HG03095 (cell line): ENCODE measurements at regions not wholly inside any gene's neighbourhood (a gene's known extent, or its start where the extent isn't known, plus 50 kb on each side); places are given as distances from the start of the nearest gene placed in this dataset.
"Not testable (repeated sequence)": the region's sequence is repeated elsewhere in the genome, so short reads cannot be mapped to it uniquely, and the experiment has no call there.

ENCODE experiments used
- ATAC-seq: cut with Tn5 transposase; IDR thresholded peaks from one replicate; pipeline ENCODE4 v1.9.1; 2021; ENCODE audit warnings: moderate library complexity; ENCODE audit not compliant: unreplicated experiment

DNA sequence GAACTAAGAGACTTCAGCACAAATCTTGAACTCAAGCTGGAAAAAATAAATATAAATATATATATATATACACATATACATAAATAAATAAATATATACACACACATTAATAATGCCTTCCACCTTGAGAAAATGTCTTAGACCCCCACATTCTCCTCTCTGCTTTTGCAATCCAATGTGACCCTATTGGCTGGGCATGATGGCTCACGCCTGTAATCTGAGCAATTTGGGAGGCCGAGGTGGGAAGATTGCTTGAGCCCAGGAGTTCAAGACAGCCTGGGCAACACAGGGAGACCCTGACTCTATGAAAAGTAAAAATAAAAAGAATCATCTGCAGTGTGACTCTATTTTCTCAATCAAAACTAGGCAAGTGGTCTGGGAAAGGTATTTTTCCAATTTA is 424.1 kb upstream of the NFE2L3 start:
- ATAC-seq: no peak

DNA sequence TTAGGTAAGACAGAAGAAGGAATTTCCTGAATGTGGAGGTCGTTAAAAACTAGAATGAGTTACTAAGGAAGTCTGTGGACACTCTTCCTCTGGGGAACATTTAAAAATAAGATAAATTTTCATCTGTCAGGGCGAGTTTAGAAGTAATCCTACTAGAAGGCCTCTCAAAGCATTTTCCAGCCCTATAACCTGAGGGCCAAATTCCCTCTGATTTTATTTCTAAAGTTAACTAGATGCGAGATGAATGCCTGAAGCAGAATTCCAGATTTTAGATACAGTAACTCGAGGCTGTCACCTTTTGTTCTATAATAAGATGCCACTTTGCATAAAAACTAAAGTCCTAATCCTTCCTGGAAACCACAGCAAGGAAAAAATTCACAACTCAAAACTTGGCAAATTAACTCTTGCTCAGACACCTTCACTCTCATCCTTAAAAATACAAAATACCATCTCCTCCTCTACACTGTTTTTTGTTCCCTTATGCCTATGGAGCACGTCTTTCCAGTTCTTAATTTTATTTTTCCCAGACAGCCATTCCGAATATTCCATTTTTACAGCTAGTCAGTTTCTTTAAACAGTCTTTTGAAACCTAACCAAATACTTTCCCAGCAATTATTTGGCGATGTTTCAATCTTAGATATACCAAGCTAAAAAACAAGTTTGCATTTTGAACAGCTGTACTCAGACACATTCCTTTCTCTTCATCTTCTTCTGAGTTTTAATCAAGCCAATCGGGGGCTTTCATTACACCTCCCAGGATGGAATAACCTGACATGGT is 420.7 kb upstream of the NFE2L3 start:
- ATAC-seq: no peak

DNA sequence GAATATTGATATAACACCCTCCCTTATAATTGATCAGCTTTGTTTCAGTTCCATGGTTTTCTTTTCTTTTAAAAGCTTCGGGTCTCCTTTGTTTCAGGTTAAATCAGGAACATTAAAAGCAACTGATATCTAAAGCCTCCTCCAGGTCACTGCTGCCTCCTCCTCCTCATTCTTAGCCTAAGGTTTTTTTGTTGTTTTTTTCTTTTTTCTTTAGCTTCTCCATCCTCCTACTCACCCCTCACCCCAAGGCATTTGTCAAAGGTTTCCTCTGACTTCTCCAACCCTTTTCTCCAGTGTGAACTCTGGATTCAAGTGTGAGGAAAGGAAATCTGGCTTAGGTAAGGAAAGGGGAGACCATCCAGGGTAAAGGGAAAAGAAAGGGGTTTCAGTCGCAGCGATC is 420.2 kb upstream of the NFE2L3 start:
- no peak for ATAC-seq

DNA sequence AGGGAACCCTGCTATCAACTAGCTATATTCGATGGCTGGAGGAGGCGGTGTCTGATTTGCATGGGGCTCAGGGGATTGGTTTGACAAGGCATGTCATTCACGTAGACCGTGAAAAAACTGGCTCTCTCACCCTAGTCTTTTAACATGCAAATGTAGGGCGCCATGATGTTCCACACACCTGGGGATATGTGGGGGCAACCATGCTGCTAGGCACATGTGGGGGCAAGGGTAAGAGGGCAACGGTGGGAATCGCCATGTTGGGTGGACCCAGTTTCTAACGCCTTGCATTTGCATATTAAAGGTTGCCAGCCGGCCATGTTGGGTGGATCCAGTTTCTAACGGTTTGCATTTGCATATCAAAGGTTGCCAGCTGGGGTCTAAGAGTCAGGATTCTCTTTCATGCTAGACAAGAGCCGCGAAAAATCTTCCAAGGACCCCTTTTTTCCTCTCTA is 419.2 kb upstream of the NFE2L3 start:
- no peak for ATAC-seq

DNA sequence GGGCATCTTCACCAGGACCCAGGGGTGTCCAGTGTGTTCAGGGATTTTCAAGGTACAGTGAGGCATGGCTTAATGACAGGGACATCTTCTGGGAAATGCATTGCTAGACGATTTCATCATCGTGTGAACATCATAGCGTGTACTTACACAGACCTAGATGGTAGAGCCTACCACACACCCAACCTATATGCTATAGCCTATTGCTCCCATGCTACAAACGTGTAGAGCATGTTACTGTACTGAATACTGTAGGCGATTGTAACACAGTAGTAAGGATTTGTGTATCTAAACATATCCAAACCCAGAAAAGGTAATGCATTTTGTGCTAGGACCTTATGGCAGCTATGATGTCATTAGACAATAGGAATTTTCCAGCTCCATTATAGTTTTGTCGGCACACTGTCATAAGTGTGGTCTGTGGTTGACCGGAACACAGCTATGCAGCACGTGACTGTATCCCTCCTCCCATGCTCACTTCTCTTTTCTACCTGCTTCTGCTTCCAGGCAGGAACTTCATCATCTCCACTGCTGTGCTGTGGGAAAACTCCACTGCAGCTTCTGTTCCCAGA is 416.2 kb upstream of the NFE2L3 start:
- ATAC-seq: no peak

DNA sequence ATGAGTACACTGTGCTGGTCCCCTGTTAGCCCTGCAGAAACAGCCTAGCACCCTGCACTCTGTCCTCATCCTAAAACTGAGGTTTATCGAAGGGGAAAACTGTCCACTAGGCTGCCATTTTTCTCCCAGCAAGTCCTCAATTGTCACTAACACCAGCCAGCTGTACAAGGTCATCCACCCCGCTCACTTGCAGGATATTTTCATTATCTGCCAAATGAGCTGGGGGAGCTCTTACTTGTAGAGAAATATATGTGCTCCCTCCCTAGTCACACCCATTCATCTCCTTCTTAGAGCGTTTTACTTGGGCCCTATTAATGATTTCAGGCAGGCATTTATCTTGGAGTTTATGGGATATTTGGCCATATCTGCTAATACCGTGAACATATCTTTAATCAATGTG is 413.5 kb upstream of the NFE2L3 start:
- no peak for ATAC-seq

DNA sequence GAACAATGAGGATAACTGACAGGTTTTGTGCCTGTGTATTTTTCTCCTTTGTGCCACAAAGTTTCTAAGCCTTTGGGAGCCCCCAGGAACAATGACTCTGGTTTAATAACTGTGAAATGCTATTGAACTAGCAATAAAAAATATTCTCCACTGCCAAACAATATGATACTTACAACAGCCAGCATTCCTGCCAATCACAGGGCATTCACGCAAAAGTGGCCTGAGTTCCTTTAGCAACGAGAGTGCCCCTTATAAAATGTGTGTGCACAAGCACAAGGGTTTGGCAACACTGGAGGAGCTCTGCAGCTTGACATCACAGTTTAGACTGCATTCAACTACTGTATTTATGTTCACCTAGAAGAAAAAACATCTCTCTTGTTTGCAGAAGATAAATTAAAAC is 412.9 kb upstream of the NFE2L3 start:
- ATAC-seq: no peak

DNA sequence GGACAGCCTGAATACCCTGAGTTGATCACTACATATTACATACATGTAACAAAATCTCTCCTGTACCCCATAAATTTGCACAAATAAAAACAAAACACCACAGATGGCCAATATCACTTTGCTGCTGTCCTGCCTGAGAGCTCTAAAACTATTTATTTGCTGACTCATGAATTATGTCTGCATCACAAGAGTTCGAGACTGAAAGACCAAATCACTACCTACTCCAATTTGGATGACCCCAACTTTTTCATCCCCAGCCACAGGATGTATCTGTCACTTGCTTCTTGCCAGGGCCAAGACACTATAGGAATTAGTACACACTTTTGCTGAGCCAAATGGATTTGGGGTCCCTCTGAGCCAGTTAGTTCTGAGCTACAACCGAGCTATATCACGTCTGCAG is 409.7 kb upstream of the NFE2L3 start:
- no peak for ATAC-seq

DNA sequence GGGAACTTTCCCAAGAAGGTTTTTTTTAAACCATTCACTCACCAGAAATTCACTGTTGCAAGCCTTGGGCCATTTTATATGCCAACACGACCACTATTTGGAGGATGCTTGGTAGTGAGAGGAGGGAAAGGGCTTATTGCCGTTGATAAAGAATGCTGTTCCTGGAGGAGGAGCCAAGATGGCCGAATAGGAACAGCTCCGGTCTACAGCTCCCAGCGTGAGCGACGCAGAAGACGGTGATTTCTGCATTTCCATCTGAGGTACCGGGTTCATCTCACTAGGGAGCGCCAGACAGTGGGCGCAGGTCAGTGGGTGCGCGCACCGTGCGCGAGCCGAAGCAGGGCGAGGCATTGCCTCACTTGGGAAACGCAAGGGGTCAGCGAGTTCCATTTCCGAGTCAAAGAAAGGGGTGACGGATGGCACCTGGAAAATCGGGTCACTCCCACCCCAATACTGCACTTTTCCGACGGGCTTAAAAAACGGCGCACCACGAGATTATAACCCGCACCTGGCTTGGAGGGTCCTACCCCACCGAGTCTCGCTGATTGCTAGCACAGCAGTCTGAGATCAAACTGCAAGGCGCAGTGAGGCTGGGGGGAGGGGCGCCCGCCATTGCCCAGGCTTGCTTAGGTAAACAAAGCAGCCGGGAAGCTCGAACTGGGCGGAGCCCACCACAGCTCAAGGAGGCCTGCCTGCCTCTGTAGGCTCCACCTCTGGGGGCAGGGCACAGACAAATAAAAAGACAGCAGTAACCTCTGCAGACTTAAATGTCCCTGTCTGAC is 408.1 kb upstream of the NFE2L3 start:
- not testable (repeated sequence) for ATAC-seq

DNA sequence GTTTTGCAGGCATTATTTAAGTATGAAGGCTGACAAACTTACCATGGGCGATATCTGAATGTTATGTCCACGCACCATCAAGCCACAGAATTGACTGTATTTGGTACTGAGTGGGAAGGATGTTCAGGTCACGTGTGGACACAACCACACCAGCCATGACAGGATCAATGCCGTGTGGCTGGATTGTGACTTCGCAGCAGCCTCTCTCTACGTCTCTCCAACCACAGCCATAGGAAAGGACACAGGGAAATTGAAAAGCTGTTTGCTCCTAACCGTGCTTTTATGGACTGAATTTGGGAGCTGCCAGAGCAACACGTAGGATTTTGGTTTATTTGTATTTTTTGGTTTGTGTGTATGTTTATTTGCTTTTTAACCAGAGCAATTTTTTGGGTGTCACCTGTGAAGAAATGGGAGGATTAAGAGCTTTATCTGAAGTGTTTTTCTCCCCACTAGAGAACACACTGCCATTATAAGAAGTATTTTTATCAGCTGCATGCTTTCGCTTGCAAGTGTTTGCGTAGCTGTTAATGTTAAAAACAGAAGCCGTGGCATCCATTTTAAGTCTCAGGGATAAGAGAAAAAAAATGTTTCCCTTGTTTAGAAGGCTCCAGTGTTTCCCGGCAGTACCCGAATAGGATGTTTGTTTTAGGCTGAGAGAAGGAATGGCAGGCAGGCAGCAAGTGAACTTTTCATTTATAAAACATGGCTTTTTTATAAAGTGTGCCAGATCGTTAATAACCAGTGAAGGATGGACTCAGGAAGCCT is 401.1 kb upstream of the NFE2L3 start:
- ATAC-seq: no peak

DNA sequence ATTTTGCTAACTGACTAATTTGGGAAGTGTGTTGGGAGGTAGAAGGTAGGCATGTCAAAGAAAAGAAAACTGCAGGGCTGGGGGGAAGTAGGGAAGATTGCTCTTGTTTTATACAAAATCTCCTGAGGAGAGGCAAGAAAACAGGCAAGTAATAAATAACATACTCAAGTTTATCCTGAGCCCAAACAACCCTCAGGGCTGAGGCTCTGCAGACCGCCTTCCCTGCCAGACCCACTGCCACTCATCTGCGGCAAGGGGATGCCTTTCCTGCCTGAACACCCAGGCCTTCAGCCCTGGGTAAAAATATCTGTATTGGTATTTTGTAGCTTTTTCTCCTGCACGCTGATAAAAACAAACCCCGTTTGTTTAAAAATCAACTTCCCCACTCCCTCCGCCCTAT is 399.8 kb upstream of the NFE2L3 start:
- ATAC-seq: no peak

DNA sequence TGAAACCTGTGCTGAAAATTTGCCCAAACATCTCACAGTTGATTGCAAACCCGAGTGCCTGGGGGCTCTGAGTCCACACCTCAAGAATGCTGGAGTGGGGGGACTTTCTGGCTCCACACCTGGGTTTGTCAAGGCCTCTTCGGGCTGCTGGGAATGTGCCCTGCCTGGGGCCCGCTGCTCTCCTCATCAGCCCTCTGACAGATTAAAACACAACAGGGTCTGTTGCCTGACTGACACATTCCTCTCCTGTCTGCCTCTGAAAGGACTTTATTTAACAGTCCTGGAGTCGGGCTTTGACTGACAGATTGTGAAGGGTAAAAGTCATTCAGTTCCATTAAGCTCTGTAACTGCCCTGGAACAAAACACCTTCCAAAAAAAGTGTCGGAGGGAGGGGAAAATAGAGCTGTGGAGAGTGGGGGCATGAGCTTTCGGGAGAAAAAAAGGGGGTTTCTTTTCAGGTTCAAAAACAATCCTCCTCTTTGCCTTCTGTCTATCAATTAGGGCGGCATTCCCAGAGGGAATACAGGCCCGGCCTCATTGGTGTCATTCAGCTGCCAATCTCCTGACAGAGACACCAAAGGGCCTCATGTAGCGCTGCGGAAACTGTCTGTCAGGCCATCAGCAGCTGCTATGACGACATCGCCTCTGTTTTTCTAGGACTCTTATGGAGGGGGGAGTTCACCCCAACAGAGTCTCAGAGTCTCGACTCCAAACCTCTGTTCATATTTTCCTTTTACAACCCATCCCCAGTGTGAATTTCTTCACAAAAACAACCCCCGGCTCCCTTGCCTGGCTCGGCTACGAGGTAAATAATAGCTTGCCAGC is 398.8 kb upstream of the NFE2L3 start:
- ATAC-seq: no peak

DNA sequence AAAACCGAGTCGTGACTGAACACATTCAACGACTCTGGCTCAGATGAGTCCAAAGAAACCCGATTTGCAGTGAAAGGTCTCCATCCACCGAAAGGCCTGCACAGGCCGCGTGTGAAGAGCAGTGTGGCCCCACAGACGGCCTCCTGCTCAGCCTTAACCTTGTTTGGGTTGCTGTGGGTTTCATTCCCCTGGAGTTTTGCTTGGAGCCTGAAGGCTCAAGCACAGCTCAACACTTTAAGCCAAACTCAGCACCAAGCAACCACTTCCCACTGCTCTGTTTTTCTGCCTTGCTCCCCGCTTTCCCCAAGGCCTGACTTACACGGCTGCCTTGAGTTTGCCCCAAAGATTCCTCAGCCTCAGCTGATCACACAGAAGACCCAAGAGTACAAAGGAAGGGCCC is 398.2 kb upstream of the NFE2L3 start:
- no peak for ATAC-seq

DNA sequence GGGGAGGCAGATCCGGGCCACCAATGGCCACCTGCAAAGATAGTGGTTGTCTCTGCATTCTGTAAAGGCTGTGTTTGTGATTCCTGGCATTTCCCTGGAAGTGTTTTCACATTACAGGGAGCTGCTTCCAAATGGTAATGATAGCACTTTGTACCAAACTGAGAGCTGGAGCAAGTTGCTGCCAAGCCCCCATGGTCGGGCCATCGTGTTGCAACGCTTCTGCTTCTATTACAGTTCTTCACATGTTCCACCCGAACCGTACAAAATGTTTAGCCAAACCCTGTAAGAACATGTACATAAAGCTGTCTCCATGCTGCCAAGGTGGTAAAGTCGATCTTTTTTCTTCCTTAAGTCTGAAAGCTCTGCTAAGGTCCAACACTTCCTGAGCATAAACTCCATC is 397.7 kb upstream of the NFE2L3 start:
- ATAC-seq: no peak

DNA sequence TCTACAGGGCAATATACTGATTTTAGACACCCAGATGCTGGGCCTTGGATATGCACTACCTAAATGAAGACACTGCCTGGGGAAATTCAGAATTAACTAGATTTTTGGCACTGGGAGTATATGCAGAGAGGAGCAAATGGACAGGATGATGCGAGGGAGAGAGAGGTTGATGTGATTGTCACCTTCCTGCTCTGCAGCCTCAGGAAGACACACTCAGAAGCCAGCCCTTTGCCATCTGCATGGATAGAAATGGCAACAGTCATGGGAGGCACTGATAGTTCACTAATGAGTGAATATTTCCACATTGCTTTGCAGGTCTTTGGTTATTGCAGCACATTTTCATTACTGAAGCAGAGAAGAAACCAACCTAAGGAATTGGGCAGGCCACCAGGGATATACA is 397.2 kb upstream of the NFE2L3 start:
- ATAC-seq: no peak

DNA sequence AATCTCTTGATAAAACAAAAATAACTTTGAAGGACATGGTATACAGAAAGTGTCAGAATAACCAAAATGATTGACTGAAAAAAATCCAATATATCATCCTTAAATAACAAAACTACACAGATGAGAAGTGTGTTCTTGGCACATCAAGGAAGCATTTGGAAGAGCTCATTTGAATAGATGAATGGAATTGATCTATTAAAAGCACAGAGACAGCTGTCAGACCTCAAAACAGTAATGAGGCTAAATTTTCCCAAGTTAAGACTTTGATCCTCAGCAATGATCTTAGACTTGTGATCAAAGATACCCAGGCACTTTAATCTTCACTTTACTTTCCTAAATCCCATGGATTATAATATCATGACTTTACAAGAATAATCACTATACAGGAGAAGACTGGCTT is 395.4 kb upstream of the NFE2L3 start:
- no peak for ATAC-seq

DNA sequence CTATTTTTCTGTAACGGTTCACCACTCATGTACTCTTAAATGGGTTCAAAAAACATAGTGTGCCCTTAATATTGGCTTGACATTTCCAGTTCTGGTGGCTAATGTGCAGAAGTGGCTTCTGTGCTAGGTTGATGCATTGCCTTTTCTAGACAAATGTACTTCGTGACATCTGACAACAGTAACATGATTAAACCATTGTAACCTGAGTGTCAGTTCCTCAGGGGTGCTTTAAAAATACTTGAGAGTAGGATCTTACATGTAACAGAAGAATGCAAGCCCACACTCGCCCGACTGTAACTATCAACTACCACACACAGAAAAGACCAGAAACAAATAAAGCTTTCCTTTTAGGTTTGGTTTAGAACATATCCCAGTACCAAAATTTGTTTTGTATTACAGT is 393.4 kb upstream of the NFE2L3 start:
- no peak for ATAC-seq

DNA sequence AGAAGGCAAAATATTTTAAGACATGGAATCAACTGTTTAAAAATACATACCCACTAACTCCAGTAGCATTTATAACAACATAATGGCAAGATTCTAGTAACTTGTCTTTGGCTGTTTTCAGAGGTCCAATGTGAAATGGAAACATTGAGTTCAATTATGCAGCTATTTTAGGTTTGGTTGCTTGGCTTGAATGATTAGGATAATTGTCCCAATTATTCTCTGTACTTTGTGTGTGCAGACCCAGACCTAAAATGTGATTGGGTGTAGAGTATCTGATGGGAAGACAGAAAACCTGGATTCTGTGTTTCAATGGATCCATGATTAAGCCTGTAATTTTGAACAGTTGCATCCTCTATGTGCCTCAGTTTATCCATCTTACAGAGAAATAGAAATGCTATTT is 392.7 kb upstream of the NFE2L3 start:
- ATAC-seq: no peak

DNA sequence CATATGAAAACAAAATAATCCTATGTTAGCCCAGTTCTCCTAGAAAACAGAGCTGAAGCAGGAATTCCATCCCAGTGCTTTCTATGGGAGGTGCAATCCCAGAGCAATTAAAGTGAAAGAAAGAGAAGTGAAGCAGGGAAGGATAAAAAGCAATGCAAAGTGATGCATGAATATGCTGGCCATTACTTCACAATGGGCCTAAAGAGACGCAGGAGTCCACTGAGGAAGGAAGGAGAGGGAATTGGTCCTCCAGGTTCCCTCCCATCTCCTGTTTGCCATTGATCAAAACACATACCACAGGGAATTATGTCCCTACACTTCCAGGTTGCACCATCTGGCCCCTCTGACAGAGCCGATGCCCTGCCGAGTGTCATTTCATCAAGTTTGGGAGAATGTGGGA is 392.2 kb upstream of the NFE2L3 start:
- no peak for ATAC-seq
